ENCODE measurements at regions not wholly inside any gene's neighbourhood (a gene's known extent, or its start where the extent isn't known, plus 50 kb on each side); places are given as distances from the start of the nearest gene placed in this dataset.
"Not testable (repeated sequence)": the region's sequence is repeated elsewhere in the genome, so short reads cannot be mapped to it uniquely, and the experiment has no call there.

GRCh38 chr6:19612672-19613466 lies 224.3 kb upstream of the ID4 start:
- H2BK120ac ChIP-seq (replicated peaks; ENCODE audit: low read depth, low read length); H3K27ac ChIP-seq (ENCODE audit: low read depth, low read length); H3K23me2 ChIP-seq (ENCODE audit: low read depth, low read length); H4K20me1 ChIP-seq (replicated peaks in 1 of 2; ENCODE audit: control insufficient read depth in 1 of 2, insufficient read depth in 2 of 2, low read length in 2 of 2); H3K14ac ChIP-seq (ENCODE audit: insufficient read length); H3K56ac ChIP-seq (replicated peaks; ENCODE audit: insufficient read length, low read depth, low read length); H3K23ac ChIP-seq (ENCODE audit: insufficient read length); H4K91ac ChIP-seq (replicated peaks; ENCODE audit: insufficient read length, low read length); H3K27me3 ChIP-seq (replicated peaks in 1 of 4; ENCODE audit: control insufficient read depth in 3 of 4, extremely low read depth in 1 of 4, insufficient read depth in 3 of 4, low read length in 3 of 4); H3K18ac ChIP-seq (ENCODE audit: extremely low read depth, low read length); H3K79me1 ChIP-seq (ENCODE audit: low read depth, low read length); H3K9ac ChIP-seq (replicated peaks in 1 of 4; ENCODE audit: extremely low read depth in 1 of 4, low read depth in 3 of 4, low read length in 3 of 4); H2BK15ac ChIP-seq (ENCODE audit: low read length); H3K4ac ChIP-seq (replicated peaks; ENCODE audit: insufficient read length, low read depth, low read length); H3K4me1 ChIP-seq (replicated peaks in 1 of 4; ENCODE audit: control insufficient read depth in 3 of 4, insufficient read depth in 4 of 4, low read length in 3 of 4); H3K36me3 ChIP-seq (ENCODE audit: control insufficient read depth in 2 of 4, insufficient read depth in 4 of 4, low read length in 3 of 4); H2AFZ ChIP-seq (ENCODE audit: low read length); H3K4me2 ChIP-seq (ENCODE audit: insufficient read depth in 1 of 2, low read depth in 2 of 2, low read length in 2 of 2); H2BK12ac ChIP-seq (ENCODE audit: low read depth, low read length); H2AK5ac ChIP-seq (ENCODE audit: low read depth, low read length); H4K8ac ChIP-seq (ENCODE audit: extremely low read depth, insufficient read depth, low read length); H3K79me2 ChIP-seq (ENCODE audit: control insufficient read depth in 1 of 2, insufficient read depth in 2 of 2, low read length in 2 of 2); H3K9me3 ChIP-seq (ENCODE audit: insufficient read depth in 2 of 2, low read depth in 1 of 2, low read length in 1 of 2); DNase-seq (ENCODE audit: low read depth in 1 of 2, low spot score in 2 of 2); FAIRE-seq; H4K5ac ChIP-seq (ENCODE audit: insufficient read length, low read depth, low read length); H3K4me3 ChIP-seq (ENCODE audit: extremely low read depth in 1 of 4, insufficient read depth in 2 of 4, low read depth in 3 of 4, low read length in 4 of 4); H2BK20ac ChIP-seq (ENCODE audit: low read length); POLR2A ChIA-PET (ENCODE audit: partially characterized antibody); H2BK5ac ChIP-seq (ENCODE audit: low read depth, low read length): not testable (repeated sequence)
- CTCF ChIA-PET (ENCODE audit: partially characterized antibody), result interaction anchor here (0.6 to 1.7 kb wide), 10 partner anchors 9 to 863 kb away, joined by 3 to 9 read pairs (median 3); no protein-coding TSS in a partner anchor
- WGBS, 2 experiments (ENCODE audit: extremely low coverage in 1 of 2, insufficient coverage in 1 of 2, insufficient read length in 1 of 2, insufficient replicate concordance in 2 of 2, low coverage in 1 of 2, low lambda C conversion rate in 2 of 2, missing lambda C conversion rate in 1 of 2), result 97% methylated on average over 21 of the region's 27 CpGs; no CpG with 5 or more reads in 1 of the 2 experiments

Measured in H1 (cell line).